Esophagus squamous epithelium (tissue), 5 donors: ENCODE measurements at regions not wholly inside any gene's neighbourhood (a gene's known extent, or its start where the extent isn't known, plus 50 kb on each side); places are given as distances from the start of the nearest gene placed in this dataset.

Source experiments
- DNase-seq: peaks from one replicate; lab custom pipeline; 2025; lab: John Stamatoyannopoulos, UW
- H3K27ac ChIP-seq, 4 donors: fragments of 200-600 bp; sonication (generic); one replicate each; pipeline ENCODE4 v1.5.1; 2016 to 2019; ENCODE audit warnings: mild to moderate bottlenecking in 1 of 4
- H3K27me3 ChIP-seq, 4 donors: fragments of 200-600 bp; sonication (generic); 1 replicate in 3 of 4; 2 replicates in 1 of 4; pipeline versions ENCODE4 v1.5.1 to v1.6.0; 2017 to 2021; ENCODE audit warnings: antibody characterized with exemption in 1 of 4
- H3K36me3 ChIP-seq, 3 donors: fragments of 200-600 bp; sonication (generic); one replicate each; pipeline ENCODE4 v1.5.1; 2016 to 2019
- H3K4me1 ChIP-seq, 3 donors: fragments of 200-600 bp; sonication (generic); one replicate each; pipeline ENCODE4 v1.5.1; 2017 to 2019
- H3K4me3 ChIP-seq, 4 donors: fragments of 200-600 bp; sonication (generic); 1 replicate in 3 of 4; 2 replicates in 1 of 4; pipeline ENCODE4 v1.5.1; 2016 to 2019; ENCODE audit warnings: mild to moderate bottlenecking in 2 of 4, moderate library complexity in 1 of 4
- H3K9me3 ChIP-seq, 3 donors: fragments of 200-600 bp; sonication (generic); one replicate each; pipeline ENCODE4 v1.5.1; 2016 to 2019
- POLR2A ChIP-seq, 4 donors: fragments of 450-650 bp; IDR thresholded peaks; one replicate each; pipeline ENCODE4 v1.6.1; 2017; ENCODE audit warnings: antibody characterized with exemption in 4 of 4, mild to moderate bottlenecking in 4 of 4, moderate library complexity in 3 of 4
- WGBS, 2 donors: methylation state at CpG; one replicate each; pipeline ENCODE4 v1.1.5; 2018; 5-methylcytosine and 5-hydroxymethylcytosine counted together
- intact Hi-C: fragments of 100-400 bp; cut with DNase I; formaldehyde crosslinking; loops from one replicate; pipeline ENCODE4 v1.15.0; 2022
- TF ChIP-seq, protein P1 (sequence below), 6 experiments: fragments of 450-650 bp in 4 of 6; fragments of 200-600 bp in 2 of 6; sonication (generic) in 2 of 6; IDR thresholded peaks; one replicate each; pipeline ENCODE4 v1.5.1; 2016 to 2019; ENCODE audit warnings: antibody characterized with exemption in 6 of 6, mild to moderate bottlenecking in 4 of 6, moderate library complexity in 4 of 6
- donor health status: DM: yes; HTN: yes; CAD: no.

DNA sequence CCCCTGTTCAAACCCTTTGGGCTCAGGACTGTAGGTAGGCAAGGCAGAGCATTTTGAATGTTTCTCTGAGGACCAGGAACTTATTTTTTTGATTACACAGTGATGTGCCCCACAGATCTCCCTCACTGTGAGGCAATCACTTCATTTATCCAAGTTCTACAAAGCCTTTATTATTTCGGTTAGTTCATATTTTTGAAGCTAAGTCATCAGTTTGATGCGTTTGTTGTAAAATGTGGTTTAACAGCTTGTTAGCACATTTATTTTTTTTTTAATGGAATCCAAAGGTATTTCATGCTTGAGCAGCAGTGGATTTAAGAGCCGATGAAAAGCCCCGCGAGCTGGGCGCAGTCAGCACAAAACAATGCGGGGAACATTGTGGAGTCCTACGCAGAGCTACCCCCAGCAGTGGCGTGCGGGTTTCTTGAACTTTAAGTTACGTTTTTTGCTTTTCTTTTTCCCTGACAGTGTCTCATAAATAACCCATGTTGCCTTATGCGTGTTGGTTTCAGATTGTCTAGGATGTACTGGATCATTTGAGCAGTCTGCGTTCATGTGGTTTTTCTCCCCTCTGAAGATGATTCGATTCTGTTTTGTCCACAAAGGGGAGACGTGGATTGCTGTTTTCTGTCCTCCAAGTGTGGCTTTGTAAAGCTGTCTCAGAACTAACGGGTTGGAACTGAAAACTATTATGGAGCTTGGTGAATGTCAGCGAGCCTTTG is 233.6 kb upstream of the BMP2 start:
- no peak for DNase-seq
- intact Hi-C loops: no loop called here
- TF ChIP-seq, protein P1, sequence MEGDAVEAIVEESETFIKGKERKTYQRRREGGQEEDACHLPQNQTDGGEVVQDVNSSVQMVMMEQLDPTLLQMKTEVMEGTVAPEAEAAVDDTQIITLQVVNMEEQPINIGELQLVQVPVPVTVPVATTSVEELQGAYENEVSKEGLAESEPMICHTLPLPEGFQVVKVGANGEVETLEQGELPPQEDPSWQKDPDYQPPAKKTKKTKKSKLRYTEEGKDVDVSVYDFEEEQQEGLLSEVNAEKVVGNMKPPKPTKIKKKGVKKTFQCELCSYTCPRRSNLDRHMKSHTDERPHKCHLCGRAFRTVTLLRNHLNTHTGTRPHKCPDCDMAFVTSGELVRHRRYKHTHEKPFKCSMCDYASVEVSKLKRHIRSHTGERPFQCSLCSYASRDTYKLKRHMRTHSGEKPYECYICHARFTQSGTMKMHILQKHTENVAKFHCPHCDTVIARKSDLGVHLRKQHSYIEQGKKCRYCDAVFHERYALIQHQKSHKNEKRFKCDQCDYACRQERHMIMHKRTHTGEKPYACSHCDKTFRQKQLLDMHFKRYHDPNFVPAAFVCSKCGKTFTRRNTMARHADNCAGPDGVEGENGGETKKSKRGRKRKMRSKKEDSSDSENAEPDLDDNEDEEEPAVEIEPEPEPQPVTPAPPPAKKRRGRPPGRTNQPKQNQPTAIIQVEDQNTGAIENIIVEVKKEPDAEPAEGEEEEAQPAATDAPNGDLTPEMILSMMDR (IDR thresholded peaks at IDR 0.05): no peak
- no peak for TF ChIP-seq POLR2A (IDR thresholded peaks at IDR 0.05)
- H3K4me3 ChIP-seq: peak overlapping the region in 3 of 4 donors; percentile 4 to 49 (median 7)
- H3K36me3 ChIP-seq: no peaks in the 10 kb centered on the region
- peak overlapping the region in 3 of 4 donors; percentile 20 to 60 (median 40) for H3K27ac ChIP-seq
- H3K27me3 ChIP-seq: no peaks in the 10 kb centered on the region
- WGBS, 2 donors: 28 to 49% methylated on average over 17 of the region's 17 CpGs
- H3K9me3 ChIP-seq: no peaks in the 10 kb centered on the region
- no peaks in the 10 kb centered on the region for H3K4me1 ChIP-seq

DNA sequence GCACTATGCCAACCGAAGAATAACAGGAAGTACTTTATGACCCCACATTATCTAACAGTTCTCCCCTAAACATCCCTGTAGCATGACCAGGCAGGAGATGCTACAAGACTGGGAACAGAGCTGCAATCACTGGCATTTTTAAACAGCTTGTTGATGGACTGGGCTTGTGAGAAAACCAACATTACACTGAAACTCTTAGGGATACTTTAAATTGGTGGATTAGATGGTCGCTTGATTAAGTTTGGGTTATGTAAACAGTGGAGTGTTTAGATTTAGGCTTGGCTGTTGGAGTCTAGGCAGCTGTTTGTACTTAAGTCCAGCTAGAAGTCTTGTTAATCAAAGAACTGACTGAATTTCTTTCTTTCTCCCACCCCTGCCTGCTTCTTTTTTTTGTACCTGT is 234.1 kb upstream of the BMP2 start:
- WGBS, 2 donors: 32 to 39% methylated on average over 2 of the region's 2 CpGs
- no peak for DNase-seq
- Histone ChIP-seq H3K27ac (peak overlapping the region in 2 of 4 donors; percentile 40 to 60), H3K9me3 (no peaks in the 10 kb centered on the region), H3K27me3 (no peaks in the 10 kb centered on the region), H3K4me1 (no peaks in the 10 kb centered on the region), H3K4me3 (no peak overlapping the region), H3K36me3 (no peaks in the 10 kb centered on the region)
- no peak for TF ChIP-seq POLR2A (IDR thresholded peaks at IDR 0.05)
- TF ChIP-seq, protein P1 (IDR thresholded peaks at IDR 0.05): no peak
- intact Hi-C loops: no loop called here

DNA sequence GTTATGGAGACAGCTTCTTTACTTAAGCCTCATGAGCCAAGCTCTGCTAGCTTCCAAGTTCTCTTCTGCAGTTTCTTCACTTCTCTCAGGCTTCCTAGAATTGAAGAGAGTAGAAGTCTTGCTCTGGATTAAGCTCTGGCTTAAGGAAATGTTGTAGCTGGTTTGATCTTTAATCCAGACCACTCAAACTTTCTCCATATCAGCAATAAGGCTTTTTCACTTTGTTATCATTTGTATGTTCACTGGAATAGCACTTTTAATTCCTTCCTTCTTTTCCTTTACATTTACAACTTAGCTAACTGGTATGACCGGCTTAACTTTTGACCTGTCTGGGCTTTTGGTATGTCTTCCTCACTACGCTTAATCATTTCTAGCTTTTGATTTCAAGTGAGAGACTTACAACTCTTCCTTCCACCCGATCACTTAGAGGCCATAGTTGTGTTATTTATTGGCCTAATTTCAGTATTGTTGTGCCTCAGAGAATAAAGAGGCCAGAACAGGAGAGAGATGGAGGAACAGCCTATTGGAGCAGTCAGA is 236.6 kb upstream of the BMP2 start:
- Histone ChIP-seq H3K36me3 (no peaks in the 10 kb centered on the region), H3K4me3 (no peak overlapping the region), H3K9me3 (no peaks in the 10 kb centered on the region), H3K27ac (no peak overlapping the region), H3K4me1 (no peaks in the 10 kb centered on the region), H3K27me3 (no peaks in the 10 kb centered on the region)
- DNase-seq: no peak
- intact Hi-C loops: no loop called here
- no peak for TF ChIP-seq POLR2A (IDR thresholded peaks at IDR 0.05)
- TF ChIP-seq, protein P1 (IDR thresholded peaks at IDR 0.05): no peak
- WGBS, 2 donors: 56 to 75% methylated on average over 3 of the region's 3 CpGs

DNA sequence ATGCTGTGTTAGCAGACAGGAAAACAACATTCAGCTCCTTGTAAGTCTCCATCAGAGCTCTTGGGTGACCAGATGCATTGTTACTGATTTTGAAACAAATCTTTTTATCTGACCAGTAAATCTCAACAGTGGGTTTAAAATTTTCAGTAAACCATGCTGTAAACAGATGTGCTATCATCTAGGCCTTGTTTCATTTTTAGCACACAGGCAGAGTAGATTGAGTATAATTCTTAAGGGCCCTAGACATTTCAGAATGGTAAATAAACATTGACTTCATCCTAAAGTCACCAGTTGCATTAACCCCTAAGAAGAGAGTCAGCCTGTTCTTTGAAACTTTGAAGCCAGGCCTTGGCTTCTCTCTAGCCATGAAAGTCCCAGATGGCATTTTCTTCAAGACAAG is 237.2 kb upstream of the BMP2 start:
- intact Hi-C loops: no loop called here
- Histone ChIP-seq H3K27ac (no peak overlapping the region), H3K4me3 (no peak overlapping the region), H3K9me3 (no peaks in the 10 kb centered on the region), H3K27me3 (no peaks in the 10 kb centered on the region), H3K4me1 (no peaks in the 10 kb centered on the region), H3K36me3 (no peaks in the 10 kb centered on the region)
- DNase-seq: no peak
- no peak for TF ChIP-seq POLR2A (IDR thresholded peaks at IDR 0.05)
- TF ChIP-seq, protein P1 (IDR thresholded peaks at IDR 0.05): no peak

DNA sequence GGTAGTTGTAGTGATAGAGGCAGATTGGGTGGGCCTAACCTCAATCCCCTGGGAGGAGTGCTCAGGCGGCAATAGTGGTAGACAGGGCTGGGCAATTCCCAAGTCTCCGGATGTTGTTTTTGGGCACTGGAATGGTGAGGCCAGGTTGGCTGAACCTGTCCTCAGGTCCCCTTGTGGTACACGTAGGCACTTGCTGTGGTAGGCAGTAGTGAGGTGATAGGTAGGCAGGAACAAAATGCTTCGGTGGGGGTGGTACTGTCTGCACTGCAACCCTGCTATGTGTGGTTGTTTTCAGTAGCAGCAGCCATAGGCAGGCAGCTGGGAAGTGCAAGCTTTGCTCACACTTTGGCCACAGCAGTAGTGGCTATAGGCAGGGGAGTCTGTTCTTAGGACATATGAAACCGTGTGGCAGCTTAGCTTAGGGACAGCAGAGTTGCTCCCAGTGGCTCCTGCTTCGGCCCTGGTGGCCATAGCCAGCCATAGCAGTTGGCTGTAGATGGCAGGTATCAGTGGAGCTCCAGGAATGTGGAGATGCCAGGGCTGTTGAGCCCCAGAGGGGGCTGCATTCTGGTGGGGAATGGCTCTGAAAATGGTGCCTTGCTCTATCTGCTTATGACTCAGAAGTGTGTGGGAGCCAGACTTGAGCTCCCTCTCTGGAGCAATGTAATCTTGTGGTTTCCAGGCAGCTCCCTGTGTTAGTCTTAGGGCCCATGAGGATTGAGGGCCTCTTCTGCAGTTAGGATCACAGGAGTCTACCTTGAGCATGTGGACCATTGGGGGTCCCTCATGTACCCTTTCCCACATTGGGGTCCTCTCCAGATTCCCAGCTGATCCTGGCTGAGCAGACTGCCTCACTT is 241.8 kb upstream of the BMP2 start:
- H3K27me3 ChIP-seq: no peaks in the 10 kb centered on the region
- DNase-seq: no peak
- H3K4me1 ChIP-seq: no peaks in the 10 kb centered on the region
- 60 to 68% methylated on average over 4 to 5 of the region's 6 CpGs for WGBS, 2 donors
- H3K27ac ChIP-seq: no peak overlapping the region
- H3K36me3 ChIP-seq: no peaks in the 10 kb centered on the region
- TF ChIP-seq, protein P1 (IDR thresholded peaks at IDR 0.05): no peak
- TF ChIP-seq POLR2A (IDR thresholded peaks at IDR 0.05): no peak
- H3K4me3 ChIP-seq: no peak overlapping the region
- peaks cover 0 to 5% (median 0%) of the 10 kb centered on the region in 3 donors for H3K9me3 ChIP-seq
- intact Hi-C loops: no loop called here
